GM12878 (cell line): ENCODE measurements at regions not wholly inside any gene's neighbourhood (a gene's known extent, or its start where the extent isn't known, plus 50 kb on each side); places are given as distances from the start of the nearest gene placed in this dataset.

Experiments
- ATAC-seq: fragments of 200-7000 bp; cut with Tn5 transposase; 3 replicates; pipeline ENCODE4 v1.9.1; 2020; ENCODE audit warnings: mild to moderate bottlenecking, moderate library complexity
- BruUV-seq: library from RNA; stranded (reverse); fragments of 400-500 nt; replicated peaks from 2 replicates; lab custom pipeline; 2021; lab: Mats Ljungman, UMichigan
- CTCF ChIA-PET: fragments of 300-600 bp; sonication (Branson Sonifier 250); formaldehyde crosslinking; extraction: SDS; loops from one replicate; lab custom pipeline; 2021; ENCODE audit warnings: inconsistent platforms; lab: Yijun Ruan, JAX
- POLR2A ChIA-PET: fragments of 350-600 bp; formaldehyde crosslinking; extraction: SDS; loops from one replicate; lab custom pipeline; 2021; ENCODE audit warnings: inconsistent platforms; lab: Charles Lee
- RAD21 ChIA-PET: fragments of 300-600 bp; sonication (Branson Sonifier 250); formaldehyde crosslinking; loops from one replicate; lab custom pipeline; 2023; ENCODE audit warnings: antibody characterized with exemption; ENCODE audit not compliant: unreplicated experiment; lab: Charles Lee
- SMC1A ChIA-PET: fragments of 300-600 bp; sonication (Branson Sonifier 250); formaldehyde crosslinking; loops from one replicate; lab custom pipeline; 2023; ENCODE audit not compliant: unreplicated experiment, uncharacterized antibody; lab: Charles Lee
- DNase-seq: peaks from one replicate; pipeline ENCODE4 v3.0.0-alpha.2; 2011; ENCODE audit warnings: low read depth, low spot score
- FAIRE-seq: peaks from 3 replicates; lab custom pipeline; 2011; peaks lifted over from hg19 to GRCh38; lab: Jason Lieb, UNC
- H2AFZ ChIP-seq: 2 replicates; pipeline ENCODE4 v1.6.0; 2011; ENCODE audit warnings: low read depth, low read length, control low read depth; ENCODE audit not compliant: control insufficient read depth
- H3K27ac ChIP-seq: 2 replicates; pipeline ENCODE4 v1.5.1; 2011; ENCODE audit warnings: control low read depth; ENCODE audit not compliant: control insufficient read depth, insufficient read depth
- H3K27me3 ChIP-seq, 2 experiments: replicated peaks in 1 of 2; 2 replicates each; pipeline versions ENCODE4 v1.6.0 to v1.6.1; 2011; ENCODE audit warnings: low read length in 1 of 2; ENCODE audit not compliant: control insufficient read depth in 2 of 2, insufficient read depth in 2 of 2
- H3K36me3 ChIP-seq, 2 experiments: 2 replicates each; pipeline ENCODE4 v1.5.1; 2011; ENCODE audit warnings: low read length in 1 of 2; ENCODE audit not compliant: control insufficient read depth in 2 of 2, insufficient read depth in 2 of 2
- H3K4me1 ChIP-seq: 2 replicates; pipeline ENCODE4 v1.6.1; 2011; ENCODE audit warnings: mild to moderate bottlenecking, low read length, moderate library complexity, mixed read lengths; ENCODE audit not compliant: control insufficient read depth, insufficient read depth
- H3K4me2 ChIP-seq: 2 replicates; pipeline ENCODE4 v1.6.0; 2011; ENCODE audit warnings: control low read depth; ENCODE audit not compliant: control insufficient read depth, insufficient read depth
- H3K4me3 ChIP-seq: fragments of 200-600 bp; sonication (generic); 2 replicates; pipeline ENCODE4 v1.5.1; 2016
- H3K79me2 ChIP-seq: 2 replicates; pipeline ENCODE4 v1.6.0; 2011; ENCODE audit warnings: low read length; ENCODE audit not compliant: control insufficient read depth, insufficient read depth
- H3K9ac ChIP-seq: 2 replicates; pipeline ENCODE4 v1.8.0; 2011; ENCODE audit warnings: low read length, control low read depth, mixed read lengths; ENCODE audit not compliant: control insufficient read depth, insufficient read depth
- H3K9me3 ChIP-seq: replicated peaks from 3 replicates; pipeline ENCODE4 v1.5.1; 2011; ENCODE audit warnings: mild to moderate bottlenecking, low read length; ENCODE audit not compliant: control insufficient read depth, insufficient read depth
- H4K20me1 ChIP-seq: 2 replicates; pipeline ENCODE4 v1.6.0; 2011; ENCODE audit not compliant: control insufficient read depth, insufficient read depth
- CBX3 ChIP-seq: fragments of 200-600 bp; sonication (generic); IDR thresholded peaks from 2 replicates; pipeline ENCODE4 v1.6.1; 2016; ENCODE audit warnings: low read depth, borderline replicate concordance
- ESRRA ChIP-seq: IDR thresholded peaks from 2 replicates; pipeline ENCODE4 v1.6.1; 2012; ENCODE audit warnings: mild to moderate bottlenecking, low read length, improper control_type of control experiment
- EZH2 ChIP-seq: IDR thresholded peaks from 2 replicates; pipeline ENCODE4 v1.6.1; 2012; ENCODE audit warnings: low read depth, mild to moderate bottlenecking, control low read depth, inconsistent platforms, low read length, borderline replicate concordance; ENCODE audit not compliant: control insufficient read depth
- HCFC1 ChIP-seq: fragments of 150-350 bp; IDR thresholded peaks from 2 replicates; pipeline ENCODE4 v1.6.1; 2014; ENCODE audit warnings: low read length
- IRF4 ChIP-seq: IDR thresholded peaks from 2 replicates; pipeline ENCODE4 v1.6.1; 2011; ENCODE audit warnings: low read depth, low read length
- LARP7 ChIP-seq: fragments of 450-650 bp; IDR thresholded peaks from 2 replicates; pipeline ENCODE4 v1.6.1; 2017; ENCODE audit warnings: mild to moderate bottlenecking
- NBN ChIP-seq: fragments of 450-650 bp; IDR thresholded peaks from 2 replicates; pipeline ENCODE4 v1.6.1; 2016
- POLR2A ChIP-seq: IDR thresholded peaks from 2 replicates; pipeline ENCODE4 v1.6.1; 2011; ENCODE audit warnings: low read depth, mild to moderate bottlenecking, low read length
- RAD21 ChIP-seq: IDR thresholded peaks from 2 replicates; pipeline ENCODE4 v1.6.1; 2011; ENCODE audit warnings: mild to moderate bottlenecking, low read depth, low read length, moderate library complexity; ENCODE audit not compliant: insufficient read depth
- SIX5 ChIP-seq: IDR thresholded peaks from 2 replicates; pipeline ENCODE4 v1.6.1; 2011; ENCODE audit warnings: mild to moderate bottlenecking, low read depth, low read length, moderate library complexity; ENCODE audit not compliant: severe bottlenecking
- TARDBP ChIP-seq: IDR thresholded peaks from 2 replicates; pipeline ENCODE4 v1.6.1; 2016; ENCODE audit warnings: borderline replicate concordance
- TCF3 ChIP-seq: IDR thresholded peaks from 2 replicates; pipeline ENCODE4 v1.6.1; 2012; ENCODE audit warnings: low read depth, mild to moderate bottlenecking, low read length, borderline replicate concordance; ENCODE audit not compliant: insufficient read depth
- USF1 ChIP-seq: IDR thresholded peaks from 2 replicates; pipeline ENCODE4 v1.6.1; 2011; ENCODE audit warnings: borderline replicate concordance, low read depth, mild to moderate bottlenecking, moderate library complexity, mixed read lengths, low read length; ENCODE audit not compliant: insufficient read depth; ENCODE audit errors: extremely low read length
- ZNF622 ChIP-seq: fragments of 450-650 bp; IDR thresholded peaks from 2 replicates; pipeline ENCODE4 v1.6.1; 2017; ENCODE audit warnings: mild to moderate bottlenecking, inconsistent platforms
- WGBS: methylation state at CpG from one replicate; pipeline ENCODE4 v1.1.6; 2016; ENCODE audit warnings: low lambda C conversion rate; ENCODE audit not compliant: insufficient replicate concordance, insufficient coverage; ENCODE audit errors: missing lambda C conversion rate; 5-methylcytosine and 5-hydroxymethylcytosine counted together
- in situ Hi-C: fragments of 300-500 bp; cut with MboI; formaldehyde crosslinking; loops from 9 replicates; pipeline ENCODE4 v1.14.3; 2018; ENCODE audit warnings: mixed read lengths
- intact Hi-C: fragments of 100-400 bp; cut with micrococcal nuclease; formaldehyde crosslinking; loops from one replicate; pipeline ENCODE4 v1.14.2; 2022; ENCODE audit not compliant: unreplicated experiment
- TF ChIP-seq, protein P1 (sequence below): fragments of 450-650 bp; IDR thresholded peaks from 2 replicates; pipeline ENCODE4 v1.6.1; 2017; ENCODE audit warnings: low read depth, mild to moderate bottlenecking, moderate library complexity

DNA sequence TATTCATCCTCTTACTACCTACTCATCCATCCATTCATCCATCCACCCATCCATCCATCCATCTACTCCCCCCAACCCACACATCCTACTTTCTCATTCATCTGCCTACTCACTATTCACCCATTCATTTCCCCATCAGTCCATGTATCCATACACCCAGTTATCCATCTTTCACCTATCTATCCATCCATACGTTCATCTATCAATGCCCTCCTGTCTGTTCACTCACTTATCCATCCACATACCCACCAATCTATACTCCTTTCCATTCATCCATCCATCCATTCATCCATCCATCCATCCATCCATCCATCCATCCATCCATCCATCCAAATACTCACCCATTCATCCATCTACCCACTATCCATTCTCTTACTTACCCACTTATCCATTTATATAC lies 117.8 kb upstream of the LHX5 start:
- H3K4me2 ChIP-seq, result no peak overlapping the region
- H3K4me1 ChIP-seq, result no peaks in the 10 kb centered on the region
- H3K4me3 ChIP-seq, result no peak overlapping the region
- SMC1A ChIA-PET, result no interaction called here
- DNase-seq, result no peak
- no peaks in the 10 kb centered on the region for H4K20me1 ChIP-seq
- BruUV-seq, result no TSS peak
- H3K9ac ChIP-seq, result no peak overlapping the region
- CTCF ChIA-PET, result no interaction called here
- POLR2A ChIA-PET, result no interaction called here
- TF ChIP-seq NBN (no peak), LARP7 (no peak)
- no peaks in the 10 kb centered on the region for H3K9me3 ChIP-seq
- no peak overlapping the region for H2AFZ ChIP-seq
- H3K27ac ChIP-seq, result no peak overlapping the region
- in situ Hi-C loops, result no loop called here
- no peaks in the 10 kb centered on the region for H3K36me3 ChIP-seq
- H3K27me3 ChIP-seq, result no peaks in the 10 kb centered on the region; a peak in 1 of 4 replicates
- intact Hi-C loops, result no loop called here
- WGBS, result 0% methylated on average over 1 of the region's 1 CpG
- no peak for ATAC-seq
- FAIRE-seq, result no peak
- H3K79me2 ChIP-seq, result no peaks in the 10 kb centered on the region
- RAD21 ChIA-PET, result no interaction called here

DNA sequence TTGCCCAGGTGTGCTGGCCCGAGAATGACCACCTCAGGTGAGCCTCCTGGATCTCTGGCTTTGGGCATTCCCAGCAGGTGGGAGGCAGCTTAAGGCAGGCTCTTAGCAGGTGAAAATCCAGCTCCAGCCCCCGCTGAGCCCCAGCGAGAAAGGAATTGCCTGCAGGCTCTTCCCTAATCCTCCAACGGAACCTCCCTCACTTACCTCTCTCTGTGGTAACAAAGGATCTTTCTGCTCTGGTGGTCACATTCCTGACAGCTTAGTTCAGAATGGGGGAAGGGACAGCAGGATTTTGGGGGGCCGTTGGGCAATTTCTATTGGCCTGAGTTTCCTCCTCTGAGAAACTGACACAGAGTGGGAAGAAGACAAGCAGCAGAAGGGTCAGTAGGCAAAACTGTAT lies 116.0 kb upstream of the LHX5 start:
- WGBS, result 3% methylated on average over 5 of the region's 5 CpGs
- no peak for DNase-seq
- no peaks in the 10 kb centered on the region for H3K36me3 ChIP-seq
- no peaks in the 10 kb centered on the region for H3K79me2 ChIP-seq
- H3K9ac ChIP-seq, result no peak overlapping the region
- ChIA-PET SMC1A (no interaction called here), CTCF (no interaction called here), RAD21 (no interaction called here), POLR2A (no interaction called here)
- no peak overlapping the region for H3K27ac ChIP-seq
- BruUV-seq, result no TSS peak
- no peaks in the 10 kb centered on the region for H4K20me1 ChIP-seq
- no peak for TF ChIP-seq SIX5
- no peak for TF ChIP-seq ESRRA
- TF ChIP-seq ZNF622, result no peak
- no peak for TF ChIP-seq IRF4
- no peak for TF ChIP-seq TARDBP
- TF ChIP-seq CBX3, result no peak
- TF ChIP-seq, protein P1, sequence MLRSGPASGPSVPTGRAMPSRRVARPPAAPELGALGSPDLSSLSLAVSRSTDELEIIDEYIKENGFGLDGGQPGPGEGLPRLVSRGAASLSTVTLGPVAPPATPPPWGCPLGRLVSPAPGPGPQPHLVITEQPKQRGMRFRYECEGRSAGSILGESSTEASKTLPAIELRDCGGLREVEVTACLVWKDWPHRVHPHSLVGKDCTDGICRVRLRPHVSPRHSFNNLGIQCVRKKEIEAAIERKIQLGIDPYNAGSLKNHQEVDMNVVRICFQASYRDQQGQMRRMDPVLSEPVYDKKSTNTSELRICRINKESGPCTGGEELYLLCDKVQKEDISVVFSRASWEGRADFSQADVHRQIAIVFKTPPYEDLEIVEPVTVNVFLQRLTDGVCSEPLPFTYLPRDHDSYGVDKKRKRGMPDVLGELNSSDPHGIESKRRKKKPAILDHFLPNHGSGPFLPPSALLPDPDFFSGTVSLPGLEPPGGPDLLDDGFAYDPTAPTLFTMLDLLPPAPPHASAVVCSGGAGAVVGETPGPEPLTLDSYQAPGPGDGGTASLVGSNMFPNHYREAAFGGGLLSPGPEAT, result no peak
- TF ChIP-seq TCF3, result no peak
- TF ChIP-seq RAD21, result no peak
- no peak for TF ChIP-seq POLR2A
- no peak for TF ChIP-seq EZH2
- TF ChIP-seq USF1, result no peak
- TF ChIP-seq HCFC1, result no peak
- no peaks in the 10 kb centered on the region; a peak in 1 of 4 replicates for H3K27me3 ChIP-seq
- intact Hi-C loops, result no loop called here
- ATAC-seq, result no peak
- no peaks in the 10 kb centered on the region for H3K9me3 ChIP-seq
- no peak for FAIRE-seq
- H2AFZ ChIP-seq, result no peak overlapping the region
- no peak overlapping the region for H3K4me3 ChIP-seq
- no peak overlapping the region for H3K4me2 ChIP-seq
- H3K4me1 ChIP-seq, result no peaks in the 10 kb centered on the region
- in situ Hi-C loops, result no loop called here
